Keratinocyte (primary cell): ENCODE measurements at regions not wholly inside any gene's neighbourhood (a gene's known extent, or its start where the extent isn't known, plus 50 kb on each side); places are given as distances from the start of the nearest gene placed in this dataset.

Experiments
- EZH2 ChIP-seq: IDR thresholded peaks from one replicate; pipeline ENCODE4 v1.6.1; 2012; ENCODE audit warnings: inconsistent platforms, mild to moderate bottlenecking, low read length, moderate library complexity
- TF ChIP-seq, protein P1 (sequence below), 3 experiments: IDR thresholded peaks in 1 of 3; conservative IDR thresholded peaks in 1 of 3; optimal IDR thresholded peaks in 1 of 3; 2 replicates in 2 of 3; 3 replicates in 1 of 3; pipeline versions ENCODE3 to v1.5.1; 2011; ENCODE audit warnings: low read length in 3 of 3, mild to moderate bottlenecking in 3 of 3, moderate library complexity in 2 of 3, control low read depth in 1 of 3, inconsistent platforms in 1 of 3; ENCODE audit not compliant: insufficient read depth in 2 of 3; ENCODE audit errors: extremely low read depth in 1 of 3

DNA sequence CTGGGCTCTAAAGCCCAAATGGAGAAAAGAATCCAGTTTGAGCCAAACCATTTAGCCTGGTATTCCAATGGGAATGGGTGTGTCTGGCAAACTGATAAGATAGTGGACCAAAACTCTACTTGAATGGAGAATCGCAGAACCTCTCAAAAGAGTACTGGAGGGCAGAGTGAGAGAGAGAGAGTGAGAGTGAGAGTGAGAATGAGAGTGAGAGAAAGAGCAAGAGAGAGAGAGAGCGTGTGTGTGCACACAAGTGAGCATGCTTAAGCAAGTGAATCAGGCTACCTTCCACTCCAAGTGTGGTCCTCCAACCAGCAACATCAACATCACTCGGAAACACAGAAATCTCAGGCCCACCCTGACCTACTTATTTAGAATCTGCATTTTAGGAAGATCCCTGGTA, 58.8 kb downstream of the UQCRFS1 start:
- TF ChIP-seq, protein P1, sequence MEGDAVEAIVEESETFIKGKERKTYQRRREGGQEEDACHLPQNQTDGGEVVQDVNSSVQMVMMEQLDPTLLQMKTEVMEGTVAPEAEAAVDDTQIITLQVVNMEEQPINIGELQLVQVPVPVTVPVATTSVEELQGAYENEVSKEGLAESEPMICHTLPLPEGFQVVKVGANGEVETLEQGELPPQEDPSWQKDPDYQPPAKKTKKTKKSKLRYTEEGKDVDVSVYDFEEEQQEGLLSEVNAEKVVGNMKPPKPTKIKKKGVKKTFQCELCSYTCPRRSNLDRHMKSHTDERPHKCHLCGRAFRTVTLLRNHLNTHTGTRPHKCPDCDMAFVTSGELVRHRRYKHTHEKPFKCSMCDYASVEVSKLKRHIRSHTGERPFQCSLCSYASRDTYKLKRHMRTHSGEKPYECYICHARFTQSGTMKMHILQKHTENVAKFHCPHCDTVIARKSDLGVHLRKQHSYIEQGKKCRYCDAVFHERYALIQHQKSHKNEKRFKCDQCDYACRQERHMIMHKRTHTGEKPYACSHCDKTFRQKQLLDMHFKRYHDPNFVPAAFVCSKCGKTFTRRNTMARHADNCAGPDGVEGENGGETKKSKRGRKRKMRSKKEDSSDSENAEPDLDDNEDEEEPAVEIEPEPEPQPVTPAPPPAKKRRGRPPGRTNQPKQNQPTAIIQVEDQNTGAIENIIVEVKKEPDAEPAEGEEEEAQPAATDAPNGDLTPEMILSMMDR (optimal IDR thresholded peaks at IDR 0.05 in 1 of 3, IDR thresholded peaks at IDR 0.05 in 1 of 3, conservative IDR thresholded peaks at IDR 0.05 in 1 of 3; ENCODE audit: extremely low read depth in 1 of 3, insufficient read depth in 2 of 3, low read length in 3 of 3): no peak
- TF ChIP-seq EZH2: no peak
